GM12878 (cell line): ENCODE measurements at regions not wholly inside any gene's neighbourhood (a gene's known extent, or its start where the extent isn't known, plus 50 kb on each side); places are given as distances from the start of the nearest gene placed in this dataset.

Experiments
- ATAC-seq: fragments of 200-7000 bp; cut with Tn5 transposase; 3 replicates; pipeline ENCODE4 v1.9.1; 2020; ENCODE audit warnings: mild to moderate bottlenecking, moderate library complexity
- BruUV-seq: library from RNA; stranded (reverse); fragments of 400-500 nt; replicated peaks from 2 replicates; lab custom pipeline; 2021; lab: Mats Ljungman, UMichigan
- CTCF ChIA-PET: fragments of 300-600 bp; sonication (Branson Sonifier 250); formaldehyde crosslinking; extraction: SDS; loops from one replicate; lab custom pipeline; 2021; ENCODE audit warnings: inconsistent platforms; lab: Yijun Ruan, JAX
- POLR2A ChIA-PET: fragments of 350-600 bp; formaldehyde crosslinking; extraction: SDS; loops from one replicate; lab custom pipeline; 2021; ENCODE audit warnings: inconsistent platforms; lab: Charles Lee
- RAD21 ChIA-PET: fragments of 300-600 bp; sonication (Branson Sonifier 250); formaldehyde crosslinking; loops from one replicate; lab custom pipeline; 2023; ENCODE audit warnings: antibody characterized with exemption; ENCODE audit not compliant: unreplicated experiment; lab: Charles Lee
- SMC1A ChIA-PET: fragments of 300-600 bp; sonication (Branson Sonifier 250); formaldehyde crosslinking; loops from one replicate; lab custom pipeline; 2023; ENCODE audit not compliant: unreplicated experiment, uncharacterized antibody; lab: Charles Lee
- DNase-seq: peaks from one replicate; pipeline ENCODE4 v3.0.0-alpha.2; 2011; ENCODE audit warnings: low read depth, low spot score
- FAIRE-seq: peaks from 3 replicates; lab custom pipeline; 2011; peaks lifted over from hg19 to GRCh38; lab: Jason Lieb, UNC
- H2AFZ ChIP-seq: 2 replicates; pipeline ENCODE4 v1.6.0; 2011; ENCODE audit warnings: low read depth, low read length, control low read depth; ENCODE audit not compliant: control insufficient read depth
- H3K27ac ChIP-seq: 2 replicates; pipeline ENCODE4 v1.5.1; 2011; ENCODE audit warnings: control low read depth; ENCODE audit not compliant: control insufficient read depth, insufficient read depth
- H3K27me3 ChIP-seq, 2 experiments: replicated peaks in 1 of 2; 2 replicates each; pipeline versions ENCODE4 v1.6.0 to v1.6.1; 2011; ENCODE audit warnings: low read length in 1 of 2; ENCODE audit not compliant: control insufficient read depth in 2 of 2, insufficient read depth in 2 of 2
- H3K36me3 ChIP-seq, 2 experiments: 2 replicates each; pipeline ENCODE4 v1.5.1; 2011; ENCODE audit warnings: low read length in 1 of 2; ENCODE audit not compliant: control insufficient read depth in 2 of 2, insufficient read depth in 2 of 2
- H3K4me1 ChIP-seq: 2 replicates; pipeline ENCODE4 v1.6.1; 2011; ENCODE audit warnings: mild to moderate bottlenecking, low read length, moderate library complexity, mixed read lengths; ENCODE audit not compliant: control insufficient read depth, insufficient read depth
- H3K4me2 ChIP-seq: 2 replicates; pipeline ENCODE4 v1.6.0; 2011; ENCODE audit warnings: control low read depth; ENCODE audit not compliant: control insufficient read depth, insufficient read depth
- H3K4me3 ChIP-seq: fragments of 200-600 bp; sonication (generic); 2 replicates; pipeline ENCODE4 v1.5.1; 2016
- H3K79me2 ChIP-seq: 2 replicates; pipeline ENCODE4 v1.6.0; 2011; ENCODE audit warnings: low read length; ENCODE audit not compliant: control insufficient read depth, insufficient read depth
- H3K9ac ChIP-seq: 2 replicates; pipeline ENCODE4 v1.8.0; 2011; ENCODE audit warnings: low read length, control low read depth, mixed read lengths; ENCODE audit not compliant: control insufficient read depth, insufficient read depth
- H3K9me3 ChIP-seq: replicated peaks from 3 replicates; pipeline ENCODE4 v1.5.1; 2011; ENCODE audit warnings: mild to moderate bottlenecking, low read length; ENCODE audit not compliant: control insufficient read depth, insufficient read depth
- H4K20me1 ChIP-seq: 2 replicates; pipeline ENCODE4 v1.6.0; 2011; ENCODE audit not compliant: control insufficient read depth, insufficient read depth
- CBFB ChIP-seq: IDR thresholded peaks from 2 replicates; pipeline ENCODE4 v1.6.1; 2016; ENCODE audit warnings: antibody characterized with exemption, low read depth
- EED ChIP-seq: sonication (generic); IDR thresholded peaks from 2 replicates; pipeline ENCODE4 v1.6.1; 2016; ENCODE audit warnings: antibody characterized with exemption, low read depth
- IRF3 ChIP-seq: fragments of 450-650 bp; IDR thresholded peaks from 2 replicates; pipeline ENCODE4 v1.6.1; 2014; ENCODE audit warnings: mild to moderate bottlenecking
- MEF2A ChIP-seq: IDR thresholded peaks from 2 replicates; pipeline ENCODE4 v1.6.1; 2011; ENCODE audit warnings: low read depth, mild to moderate bottlenecking, low read length, moderate library complexity; ENCODE audit not compliant: insufficient read depth
- NFYB ChIP-seq: IDR thresholded peaks from 2 replicates; pipeline ENCODE4 v1.6.1; 2011; ENCODE audit warnings: low read depth, mild to moderate bottlenecking, low read length, improper control_type of control experiment, moderate library complexity; ENCODE audit not compliant: insufficient read depth
- PAX8 ChIP-seq: fragments of 450-650 bp; IDR thresholded peaks from 2 replicates; pipeline ENCODE4 v1.6.1; 2017; ENCODE audit warnings: mild to moderate bottlenecking, moderate library complexity
- PML ChIP-seq: IDR thresholded peaks from 2 replicates; pipeline ENCODE4 v1.6.1; 2012; ENCODE audit warnings: low read length, inconsistent platforms
- SMARCA5 ChIP-seq: fragments of 450-650 bp; IDR thresholded peaks from 2 replicates; pipeline ENCODE4 v1.6.1; 2017; ENCODE audit warnings: mild to moderate bottlenecking
- SREBF2 ChIP-seq: IDR thresholded peaks from 2 replicates; pipeline ENCODE4 v1.6.1; 2012; ENCODE audit warnings: mild to moderate bottlenecking, low read length
- TARDBP ChIP-seq: IDR thresholded peaks from 2 replicates; pipeline ENCODE4 v1.6.1; 2016; ENCODE audit warnings: borderline replicate concordance
- ZBTB4 ChIP-seq: fragments of 450-650 bp; formaldehyde crosslinking; IDR thresholded peaks from 2 replicates; pipeline ENCODE4 v1.4.0; 2022; ENCODE audit warnings: mild to moderate bottlenecking, moderate library complexity
- WGBS: methylation state at CpG from one replicate; pipeline ENCODE4 v1.1.6; 2016; ENCODE audit warnings: low lambda C conversion rate; ENCODE audit not compliant: insufficient replicate concordance, insufficient coverage; ENCODE audit errors: missing lambda C conversion rate; 5-methylcytosine and 5-hydroxymethylcytosine counted together
- in situ Hi-C: fragments of 300-500 bp; cut with MboI; formaldehyde crosslinking; loops from 9 replicates; pipeline ENCODE4 v1.14.3; 2018; ENCODE audit warnings: mixed read lengths
- intact Hi-C: fragments of 100-400 bp; cut with micrococcal nuclease; formaldehyde crosslinking; loops from one replicate; pipeline ENCODE4 v1.14.2; 2022; ENCODE audit not compliant: unreplicated experiment

- no peak for TF ChIP-seq NFYB
- TF ChIP-seq SMARCA5: no peak
- no peak for TF ChIP-seq PML
- TF ChIP-seq TARDBP: no peak
- no peak for TF ChIP-seq SREBF2
- TF ChIP-seq MEF2A: no peak
Observed at GRCh38 chr11:106442032-106442431, 364.6 kb downstream of the AASDHPPT start (continued).

GRCh38 chr11:106446302-106446701 lies 368.8 kb downstream of the AASDHPPT start:
- intact Hi-C loops: no loop called here
- in situ Hi-C loops: no loop called here
- ATAC-seq: no peak

More at GRCh38 chr11:106446302-106446701, 368.8 kb downstream of the AASDHPPT start:
- Histone ChIP-seq H3K4me1 (no peaks in the 10 kb centered on the region), H3K9ac (no peak overlapping the region), H4K20me1 (no peaks in the 10 kb centered on the region), H3K9me3 (no peaks in the 10 kb centered on the region), H3K27me3 (no peaks in the 10 kb centered on the region), H3K27ac (no peak overlapping the region), H3K4me2 (no peak overlapping the region), H3K4me3 (no peak overlapping the region), H3K36me3 (no peaks in the 10 kb centered on the region), H2AFZ (no peak overlapping the region), H3K79me2 (no peaks in the 10 kb centered on the region)
- ChIA-PET POLR2A (no interaction called here), RAD21 (no interaction called here), CTCF (no interaction called here), SMC1A (no interaction called here)
- no peak for DNase-seq
- FAIRE-seq: no peak
- no TSS peak for BruUV-seq
- 0% methylated on average over 1 of the region's 1 CpG for WGBS
- TF ChIP-seq IRF3 (no peak), ZBTB4 (CRISPR knock-in tag) (no peak), EED (no peak), PAX8 (no peak), CBFB (no peak)
